ENCODE measurements at regions not wholly inside any gene's neighbourhood (a gene's known extent, or its start where the extent isn't known, plus 50 kb on each side); places are given as distances from the start of the nearest gene placed in this dataset.

GRCh38 chr18:61057443-61057842 is 275.8 kb upstream of the CDH20 start:
- Histone ChIP-seq H3K27ac (ENCODE audit: low read depth, low read length) (no peak overlapping the region), H3K27me3 (ENCODE audit: insufficient read depth, low read length) (no peaks in the 10 kb centered on the region), H3K79me2 (ENCODE audit: insufficient read depth, low read length) (no peaks in the 10 kb centered on the region), H3K4me3 (ENCODE audit: insufficient read depth, low read depth, low read length) (no peak overlapping the region), H3K9ac (ENCODE audit: low read length) (no peak overlapping the region), H3K36me3 (ENCODE audit: insufficient read depth, low read length) (no peaks in the 10 kb centered on the region), H2AFZ (ENCODE audit: low read depth, low read length) (no peak overlapping the region), H3K4me1 (ENCODE audit: insufficient read depth, low read length) (no peaks in the 10 kb centered on the region), H3K4me2 (ENCODE audit: low read length) (no peak overlapping the region), H4K20me1 (ENCODE audit: insufficient read depth, low read length) (no peaks in the 10 kb centered on the region), H3K9me3 (ENCODE audit: insufficient read depth, low read depth, low read length) (no peaks in the 10 kb centered on the region)
- TF ChIP-seq CTCF (IDR thresholded peaks at IDR 0.05; ENCODE audit: insufficient read depth, low read depth, low read length) (no peak), EZH2 (IDR thresholded peaks at IDR 0.05; ENCODE audit: insufficient read depth, low read length) (no peak)
- no peak for DNase-seq (ENCODE audit: low read depth)
- no peaks in the 10 kb centered on the region for H3K27me3 Mint-ChIP-seq (ENCODE audit: low read depth, unreplicated experiment)
- H3K9me3 Mint-ChIP-seq (ENCODE audit: unreplicated experiment) = no peaks in the 10 kb centered on the region
- H3K27ac Mint-ChIP-seq (ENCODE audit: unreplicated experiment) = no peak overlapping the region
- H3K4me3 Mint-ChIP-seq (ENCODE audit: unreplicated experiment) = no peak overlapping the region
- no peaks in the 10 kb centered on the region for H3K4me1 Mint-ChIP-seq (ENCODE audit: low read depth, unreplicated experiment)
- no peak for FAIRE-seq
- no peaks in the 10 kb centered on the region for H3K36me3 Mint-ChIP-seq (ENCODE audit: low read depth, unreplicated experiment)

GRCh38 chr18:61062258-61062657 is 271.0 kb upstream of the CDH20 start:
- Mint-ChIP-seq H3K36me3 (ENCODE audit: low read depth, unreplicated experiment) (no peaks in the 10 kb centered on the region), H3K4me1 (ENCODE audit: low read depth, unreplicated experiment) (no peaks in the 10 kb centered on the region), H3K4me3 (ENCODE audit: unreplicated experiment) (no peak overlapping the region), H3K27me3 (ENCODE audit: low read depth, unreplicated experiment) (no peaks in the 10 kb centered on the region), H3K27ac (ENCODE audit: unreplicated experiment) (no peak overlapping the region), H3K9me3 (ENCODE audit: unreplicated experiment) (no peaks in the 10 kb centered on the region)
- DNase-seq (ENCODE audit: low read depth) = no peak
- no peaks in the 10 kb centered on the region for H4K20me1 ChIP-seq (ENCODE audit: insufficient read depth, low read length)
- H2AFZ ChIP-seq (ENCODE audit: low read depth, low read length) = no peak overlapping the region
- H3K4me2 ChIP-seq (ENCODE audit: low read length) = no peak overlapping the region
- H3K4me3 ChIP-seq (ENCODE audit: insufficient read depth, low read depth, low read length) = no peak overlapping the region
- no peaks in the 10 kb centered on the region for H3K4me1 ChIP-seq (ENCODE audit: insufficient read depth, low read length)
- TF ChIP-seq EZH2 (IDR thresholded peaks at IDR 0.05; ENCODE audit: insufficient read depth, low read length) = no peak
- TF ChIP-seq CTCF (IDR thresholded peaks at IDR 0.05; ENCODE audit: insufficient read depth, low read depth, low read length) = no peak
- FAIRE-seq = no peak
- H3K9ac ChIP-seq (ENCODE audit: low read length) = no peak overlapping the region
- H3K36me3 ChIP-seq (ENCODE audit: insufficient read depth, low read length) = no peaks in the 10 kb centered on the region
- H3K27me3 ChIP-seq (ENCODE audit: insufficient read depth, low read length) = no peaks in the 10 kb centered on the region
- H3K27ac ChIP-seq (ENCODE audit: low read depth, low read length) = no peak overlapping the region
- no peaks in the 10 kb centered on the region for H3K9me3 ChIP-seq (ENCODE audit: insufficient read depth, low read depth, low read length)
- no peaks in the 10 kb centered on the region for H3K79me2 ChIP-seq (ENCODE audit: insufficient read depth, low read length)

GRCh38 chr18:61064911-61065310 is 268.3 kb upstream of the CDH20 start:
- Histone ChIP-seq H4K20me1 (ENCODE audit: insufficient read depth, low read length) (no peaks in the 10 kb centered on the region), H3K9me3 (ENCODE audit: insufficient read depth, low read depth, low read length) (no peaks in the 10 kb centered on the region), H3K4me2 (ENCODE audit: low read length) (no peak overlapping the region), H3K4me1 (ENCODE audit: insufficient read depth, low read length) (no peaks in the 10 kb centered on the region), H3K4me3 (ENCODE audit: insufficient read depth, low read depth, low read length) (no peak overlapping the region), H3K27ac (ENCODE audit: low read depth, low read length) (no peak overlapping the region), H2AFZ (ENCODE audit: low read depth, low read length) (no peak overlapping the region), H3K79me2 (ENCODE audit: insufficient read depth, low read length) (no peaks in the 10 kb centered on the region), H3K27me3 (ENCODE audit: insufficient read depth, low read length) (no peaks in the 10 kb centered on the region), H3K9ac (ENCODE audit: low read length) (no peak overlapping the region), H3K36me3 (ENCODE audit: insufficient read depth, low read length) (no peaks in the 10 kb centered on the region)
- Mint-ChIP-seq H3K27ac (ENCODE audit: unreplicated experiment) (no peak overlapping the region), H3K4me1 (ENCODE audit: low read depth, unreplicated experiment) (no peaks in the 10 kb centered on the region), H3K9me3 (ENCODE audit: unreplicated experiment) (no peaks in the 10 kb centered on the region), H3K4me3 (ENCODE audit: unreplicated experiment) (no peak overlapping the region), H3K27me3 (ENCODE audit: low read depth, unreplicated experiment) (no peaks in the 10 kb centered on the region), H3K36me3 (ENCODE audit: low read depth, unreplicated experiment) (no peaks in the 10 kb centered on the region)
- no peak for DNase-seq (ENCODE audit: low read depth)
- TF ChIP-seq CTCF (IDR thresholded peaks at IDR 0.05; ENCODE audit: insufficient read depth, low read depth, low read length) (no peak), EZH2 (IDR thresholded peaks at IDR 0.05; ENCODE audit: insufficient read depth, low read length) (no peak)
- no peak for FAIRE-seq

Measured in astrocyte (in vitro differentiated cells and primary cell).